Inflammatory macrophage treated with lipopolysaccharide for 1 hour (primary cell): ENCODE measurements at regions not wholly inside any gene's neighbourhood (a gene's known extent, or its start where the extent isn't known, plus 50 kb on each side); places are given as distances from the start of the nearest gene placed in this dataset.
A peak's percentile ranks its signal among the peaks of the same experiment; 100 is the strongest.
"Not testable (repeated sequence)": the region's sequence is repeated elsewhere in the genome, so short reads cannot be mapped to it uniquely, and the experiment has no call there.

ENCODE experiments used
- DNase-seq, 2 donors: peaks; one replicate each; pipeline ENCODE4 v3.0.0-alpha.2; 2020 to 2022

GRCh38 chr14:25303934-25304333 lies 254.0 kb upstream of the STXBP6 start:
- DNase-seq = no peak

GRCh38 chr14:25298238-25298637 lies 248.3 kb upstream of the STXBP6 start:
- no peak for DNase-seq

GRCh38 chr14:25290154-25290553 lies 240.2 kb upstream of the STXBP6 start:
- DNase-seq = not testable (repeated sequence)

GRCh38 chr14:25274529-25274928 lies 224.6 kb upstream of the STXBP6 start:
- DNase-seq = no peak

GRCh38 chr14:25267186-25267585 lies 217.2 kb upstream of the STXBP6 start:
- no peak for DNase-seq

GRCh38 chr14:25259470-25259869 lies 209.5 kb upstream of the STXBP6 start:
- DNase-seq = no peak

GRCh38 chr14:25252793-25253192 lies 202.8 kb upstream of the STXBP6 start:
- no peak for DNase-seq

- no peak for DNase-seq
Observed at GRCh38 chr14:25250516-25250915, 200.6 kb upstream of the STXBP6 start.

GRCh38 chr14:25247609-25248008 lies 197.7 kb upstream of the STXBP6 start:
- DNase-seq = no peak

GRCh38 chr14:25246751-25247150 lies 196.8 kb upstream of the STXBP6 start:
- no peak for DNase-seq

GRCh38 chr14:25239170-25239569 lies 189.2 kb upstream of the STXBP6 start:
- no peak for DNase-seq

- no peak for DNase-seq
Observed at GRCh38 chr14:25237845-25238244, 187.9 kb upstream of the STXBP6 start.

- DNase-seq = no peak
Observed at GRCh38 chr14:25233613-25234012, 183.7 kb upstream of the STXBP6 start.

- DNase-seq = no peak
Observed at GRCh38 chr14:25231004-25231403, 181.1 kb upstream of the STXBP6 start.

GRCh38 chr14:25226214-25226613 lies 176.3 kb upstream of the STXBP6 start:
- no peak for DNase-seq

GRCh38 chr14:25222256-25222655 lies 172.3 kb upstream of the STXBP6 start:
- DNase-seq = no peak

- DNase-seq = no peak
Observed at GRCh38 chr14:25220514-25220913, 170.6 kb upstream of the STXBP6 start.

GRCh38 chr14:25215607-25216006 lies 165.7 kb upstream of the STXBP6 start:
- DNase-seq = no peak

GRCh38 chr14:25197885-25198284 lies 147.9 kb upstream of the STXBP6 start:
- no peak for DNase-seq

- no peak for DNase-seq
Observed at GRCh38 chr14:25180221-25180620, 130.3 kb upstream of the STXBP6 start.

GRCh38 chr14:25178255-25178654 lies 128.3 kb upstream of the STXBP6 start:
- no peak for DNase-seq

GRCh38 chr14:25150934-25151790 lies 101.2 kb upstream of the STXBP6 start:
- DNase-seq = peak; percentile 24 to 60

GRCh38 chr14:25150401-25150800 lies 100.5 kb upstream of the STXBP6 start:
- DNase-seq = no peak

GRCh38 chr14:25140411-25140810 lies 90.5 kb upstream of the STXBP6 start:
- no peak for DNase-seq

GRCh38 chr14:25136811-25137210 lies 86.9 kb upstream of the STXBP6 start:
- no peak for DNase-seq
